ENCODE measurements at regions not wholly inside any gene's neighbourhood (a gene's known extent, or its start where the extent isn't known, plus 50 kb on each side); places are given as distances from the start of the nearest gene placed in this dataset.
A peak's percentile ranks its signal among the peaks of the same experiment; 100 is the strongest.

- TF ChIP-seq ZNF76 (tag by site-specific recombination; IDR thresholded peaks at IDR 0.05; ENCODE audit: borderline replicate concordance, low read depth) (no peak), ZNF274 (IDR thresholded peaks at IDR 0.05; ENCODE audit: low read length) (no peak), ZNF274 (tag by site-specific recombination; IDR thresholded peaks at IDR 0.05; ENCODE audit: borderline replicate concordance) (no peak), ZNF138 (tag by site-specific recombination; IDR thresholded peaks at IDR 0.05; ENCODE audit: borderline replicate concordance) (no peak), ZFP3 (tag by site-specific recombination; IDR thresholded peaks at IDR 0.05; ENCODE audit: low read depth) (no peak), ZNF660 (tag by site-specific recombination; IDR thresholded peaks at IDR 0.05) (peak; percentile 73; the same call in 1 of the 2 replicates), KLF8 (tag by site-specific recombination; IDR thresholded peaks at IDR 0.05) (peak; percentile 70), OSR2 (tag by site-specific recombination; IDR thresholded peaks at IDR 0.05) (no peak), PRDM4 (tag by site-specific recombination; IDR thresholded peaks at IDR 0.05) (no peak), SP2 (tag by site-specific recombination; IDR thresholded peaks at IDR 0.05) (peak; percentile 53), ZNF626 (tag by site-specific recombination; IDR thresholded peaks at IDR 0.05) (no peak), HOXA7 (CRISPR knock-in tag; IDR thresholded peaks at IDR 0.05; ENCODE audit: borderline replicate concordance) (no peak), ZNF394 (tag by site-specific recombination; IDR thresholded peaks at IDR 0.05; ENCODE audit: borderline replicate concordance) (peak; percentile 33; the same call in 1 of the 2 replicates), ZNF585B (tag by site-specific recombination; IDR thresholded peaks at IDR 0.05) (no peak), SCRT1 (tag by site-specific recombination; IDR thresholded peaks at IDR 0.05; ENCODE audit: borderline replicate concordance) (no peak), PATZ1 (tag by site-specific recombination; IDR thresholded peaks at IDR 0.05) (peak; percentile 88), GLI4 (tag by site-specific recombination; IDR thresholded peaks at IDR 0.05) (no peak), ZNF184 (tag by site-specific recombination; IDR thresholded peaks at IDR 0.05) (peak; percentile 77), ZSCAN30 (tag by site-specific recombination; IDR thresholded peaks at IDR 0.05) (no peak), ZNF785 (tag by site-specific recombination; IDR thresholded peaks at IDR 0.05) (no peak), ZNF324 (tag by site-specific recombination; IDR thresholded peaks at IDR 0.05) (no peak), KLF16 (tag by site-specific recombination; IDR thresholded peaks at IDR 0.05) (0 out of 2 replicates have a peak, but pooled peaks have one; percentile 11), ZNF426 (tag by site-specific recombination; IDR thresholded peaks at IDR 0.05) (no peak), ZFP69B (tag by site-specific recombination; IDR thresholded peaks at IDR 0.05) (no peak), ZNF473 (tag by site-specific recombination; IDR thresholded peaks at IDR 0.05) (no peak), ZNF837 (tag by site-specific recombination; IDR thresholded peaks at IDR 0.05) (no peak; the same call in 1 of the 2 replicates), PRDM10 (tag by site-specific recombination; IDR thresholded peaks at IDR 0.05) (0 out of 2 replicates have a peak, but pooled peaks have one; percentile 41), TCF7L2 (IDR thresholded peaks at IDR 0.05; ENCODE audit: borderline replicate concordance, low read depth, low read length) (no peak), ZNF768 (tag by site-specific recombination; IDR thresholded peaks at IDR 0.05) (no peak), GLI2 (tag by site-specific recombination; IDR thresholded peaks at IDR 0.05; ENCODE audit: borderline replicate concordance, low read depth) (no peak), MZF1 (tag by site-specific recombination; IDR thresholded peaks at IDR 0.05; ENCODE audit: borderline replicate concordance) (no peak), GLIS1 (tag by site-specific recombination; IDR thresholded peaks at IDR 0.05) (peak; percentile 85)
- TF ChIP-seq, protein P1, sequence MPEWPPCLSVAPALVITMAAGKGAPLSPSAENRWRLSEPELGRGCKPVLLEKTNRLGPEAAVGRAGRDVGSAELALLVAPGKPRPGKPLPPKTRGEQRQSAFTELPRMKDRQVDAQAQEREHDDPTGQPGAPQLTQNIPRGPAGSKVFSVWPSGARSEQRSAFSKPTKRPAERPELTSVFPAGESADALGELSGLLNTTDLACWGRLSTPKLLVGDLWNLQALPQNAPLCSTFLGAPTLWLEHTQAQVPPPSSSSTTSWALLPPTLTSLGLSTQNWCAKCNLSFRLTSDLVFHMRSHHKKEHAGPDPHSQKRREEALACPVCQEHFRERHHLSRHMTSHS (tag by site-specific recombination; IDR thresholded peaks at IDR 0.05), result no peak
Observed at GRCh38 chr19:30253581-30253996, 118.6 kb upstream of the ZNF536 start (continued).
